CD4-positive, CD25-positive, alpha-beta regulatory T cell (primary cell): ENCODE measurements at regions not wholly inside any gene's neighbourhood (a gene's known extent, or its start where the extent isn't known, plus 50 kb on each side); places are given as distances from the start of the nearest gene placed in this dataset.

Experiments
- ATAC-seq, 2 donors: fragments of 150-1000 bp; cut with Tn5 transposase; one replicate each; pipeline ENCODE4 v1.10.0; 2021; ENCODE audit warnings: low read depth in 2 of 2, moderate number of reproducible peaks in 2 of 2, moderate library complexity in 1 of 2
- DNase-seq, 3 donors: peaks; one replicate each; pipeline versions ENCODE4 v3.0.0 to v3.0.0-alpha.2; 2012 to 2022; ENCODE audit warnings: mixed read lengths in 1 of 3
- H3K27ac ChIP-seq: one replicate; pipeline ENCODE4 v1.7.0; 2013; ENCODE audit warnings: mild to moderate bottlenecking, low read length; ENCODE audit not compliant: insufficient read depth, poor library complexity, severe bottlenecking
- H3K27me3 ChIP-seq: one replicate; pipeline ENCODE4 v1.7.0; 2013; ENCODE audit warnings: low read length; ENCODE audit not compliant: control insufficient read depth, insufficient read depth
- H3K36me3 ChIP-seq: one replicate; pipeline ENCODE4 v1.7.0; 2013; ENCODE audit warnings: mild to moderate bottlenecking, low read length, moderate library complexity; ENCODE audit not compliant: control insufficient read depth, insufficient read depth
- H3K4me1 ChIP-seq: 2 replicates; pipeline ENCODE4 v1.7.0; 2013; ENCODE audit warnings: mild to moderate bottlenecking, low read length; ENCODE audit not compliant: insufficient read depth, control insufficient read depth, poor library complexity, severe bottlenecking
- H3K4me3 ChIP-seq: one replicate; pipeline ENCODE4 v1.7.0; 2013; ENCODE audit warnings: low read depth, mild to moderate bottlenecking, low read length, moderate library complexity
- H3K9me3 ChIP-seq, 2 experiments: 1 replicate in 1 of 2; 2 replicates in 1 of 2; pipeline ENCODE4 v1.7.0; 2013; ENCODE audit warnings: low read length in 2 of 2, mild to moderate bottlenecking in 1 of 2, moderate library complexity in 1 of 2; ENCODE audit not compliant: control insufficient read depth in 2 of 2
- H3K27ac Mint-ChIP-seq, 3 donors: one replicate each; pipeline ENCODE4 v1.8.0; 2020 to 2022; ENCODE audit warnings: mild to moderate bottlenecking in 3 of 3, mixed read lengths in 3 of 3, moderate library complexity in 2 of 3
- H3K27me3 Mint-ChIP-seq: one replicate; pipeline ENCODE4 v1.8.0; 2022; ENCODE audit warnings: mild to moderate bottlenecking, mixed read lengths
- H3K36me3 Mint-ChIP-seq: one replicate; pipeline ENCODE4 v1.8.0; 2020; ENCODE audit warnings: mixed read lengths
- H3K4me1 Mint-ChIP-seq, 4 donors: one replicate each; pipeline ENCODE4 v1.8.0; 2020 to 2022; ENCODE audit warnings: mixed read lengths in 4 of 4, mild to moderate bottlenecking in 1 of 4
- H3K4me3 Mint-ChIP-seq, 4 donors: one replicate each; pipeline ENCODE4 v1.8.0; 2020 to 2022; ENCODE audit warnings: mild to moderate bottlenecking in 4 of 4, mixed read lengths in 4 of 4, moderate library complexity in 3 of 4
- H3K9me3 Mint-ChIP-seq, 7 donors: one replicate each; pipeline ENCODE4 v1.8.0; 2020 to 2022; ENCODE audit warnings: mixed read lengths in 7 of 7, mild to moderate bottlenecking in 3 of 7, moderate library complexity in 2 of 7

- Histone ChIP-seq H3K4me1 (peaks cover 11% of the 10 kb centered on the region), H3K27me3 (no peaks in the 10 kb centered on the region), H3K9me3 (peaks cover 0 to 2% of the 10 kb centered on the region in 2 experiments), H3K4me3 (peak overlapping the region; percentile 51), H3K36me3 (no peaks in the 10 kb centered on the region), H3K27ac (no peak overlapping the region)
- peaks cover 0 to 42% (median 13%) of the 10 kb centered on the region in 4 donors for H3K4me1 Mint-ChIP-seq
- H3K4me3 Mint-ChIP-seq: peak overlapping the region in 1 of 4 donors; percentile 33
- DNase-seq (peak in 1 of 3 donors; percentile 0), ATAC-seq (peak; percentile 84 to 90)
- no peaks in the 10 kb centered on the region for H3K27me3 Mint-ChIP-seq
- H3K36me3 Mint-ChIP-seq: no peaks in the 10 kb centered on the region
- peak overlapping the region in 1 of 3 donors; percentile 98 for H3K27ac Mint-ChIP-seq
- H3K9me3 Mint-ChIP-seq: peaks cover 0 to 23% (median 0%) of the 10 kb centered on the region in 7 donors
These were observed 107.4 kb upstream of the USP9Y start for GRCh38 chrY:12593532-12594216.

GRCh38 chrY:12598783-12599182 is 102.2 kb upstream of the USP9Y start:
- H3K4me1 Mint-ChIP-seq: peaks cover 0 to 52% (median 17%) of the 10 kb centered on the region in 4 donors
- H3K9me3 Mint-ChIP-seq: peaks cover 0 to 21% (median 0%) of the 10 kb centered on the region in 7 donors
- ATAC-seq: peak; percentile 57 to 59

GRCh38 chrY:12605426-12605825 is 95.6 kb upstream of the USP9Y start:
- Histone ChIP-seq H3K9me3 (no peaks in the 10 kb centered on the region), H3K27ac (no peak overlapping the region), H3K4me1 (no peaks in the 10 kb centered on the region), H3K36me3 (no peaks in the 10 kb centered on the region), H3K4me3 (no peak overlapping the region), H3K27me3 (no peaks in the 10 kb centered on the region)
- peaks cover 0 to 18% (median 6%) of the 10 kb centered on the region in 4 donors for H3K4me1 Mint-ChIP-seq
- DNase-seq (no peak), ATAC-seq (no peak)
- H3K27me3 Mint-ChIP-seq: no peaks in the 10 kb centered on the region
- H3K9me3 Mint-ChIP-seq: peaks cover 0 to 3% (median 0%) of the 10 kb centered on the region in 7 donors
- H3K27ac Mint-ChIP-seq: no peak overlapping the region
- H3K36me3 Mint-ChIP-seq: no peaks in the 10 kb centered on the region
- no peak overlapping the region for H3K4me3 Mint-ChIP-seq

More at GRCh38 chrY:12598783-12599182, 102.2 kb upstream of the USP9Y start:
- peak overlapping the region; percentile 40 for H3K4me3 ChIP-seq
- no peak overlapping the region for H3K27ac ChIP-seq
- H3K27me3 ChIP-seq: no peaks in the 10 kb centered on the region
- Mint-ChIP-seq H3K4me3 (no peak overlapping the region), H3K27me3 (no peaks in the 10 kb centered on the region), H3K27ac (peak overlapping the region in 1 of 3 donors; percentile 60), H3K36me3 (no peaks in the 10 kb centered on the region)
- H3K36me3 ChIP-seq: no peaks in the 10 kb centered on the region
- no peak for DNase-seq
- peaks cover 0 to 2% of the 10 kb centered on the region in 2 experiments for H3K9me3 ChIP-seq
- peaks cover 7% of the 10 kb centered on the region for H3K4me1 ChIP-seq

- no peaks in the 10 kb centered on the region for H3K4me1 ChIP-seq
- Mint-ChIP-seq H3K36me3 (no peaks in the 10 kb centered on the region), H3K4me3 (no peak overlapping the region), H3K27ac (no peak overlapping the region), H3K4me1 (no peaks in the 10 kb centered on the region), H3K9me3 (peaks cover 0 to 11% (median 0%) of the 10 kb centered on the region in 7 donors), H3K27me3 (peaks cover 4% of the 10 kb centered on the region)
- no peak for DNase-seq
- H3K27me3 ChIP-seq: no peaks in the 10 kb centered on the region
- H3K27ac ChIP-seq: no peak overlapping the region
- no peaks in the 10 kb centered on the region for H3K36me3 ChIP-seq
- peaks cover 0 to 3% of the 10 kb centered on the region in 2 experiments for H3K9me3 ChIP-seq
- ATAC-seq: no peak
- no peak overlapping the region for H3K4me3 ChIP-seq
These were observed 90.2 kb upstream of the USP9Y start for GRCh38 chrY:12610861-12611260.

GRCh38 chrY:12615733-12616446 is 85.1 kb upstream of the USP9Y start:
- H3K27me3 Mint-ChIP-seq: peaks cover 4% of the 10 kb centered on the region
- Histone ChIP-seq H3K27me3 (no peaks in the 10 kb centered on the region), H3K27ac (no peak overlapping the region), H3K4me1 (no peaks in the 10 kb centered on the region), H3K4me3 (no peak overlapping the region), H3K36me3 (no peaks in the 10 kb centered on the region), H3K9me3 (peaks cover 0 to 3% of the 10 kb centered on the region in 2 experiments)
- no peak overlapping the region for H3K4me3 Mint-ChIP-seq
- peaks cover 0 to 4% (median 0%) of the 10 kb centered on the region in 4 donors for H3K4me1 Mint-ChIP-seq
- ATAC-seq: no peak
- peaks cover 0 to 11% (median 0%) of the 10 kb centered on the region in 7 donors for H3K9me3 Mint-ChIP-seq
- H3K27ac Mint-ChIP-seq: no peak overlapping the region
- no peak for DNase-seq
- H3K36me3 Mint-ChIP-seq: no peaks in the 10 kb centered on the region

GRCh38 chrY:12621454-12622081 is 79.5 kb upstream of the USP9Y start:
- ATAC-seq: peak in 1 of 2 donors; percentile 43
- H3K9me3 Mint-ChIP-seq: no peaks in the 10 kb centered on the region
- H3K9me3 ChIP-seq: no peaks in the 10 kb centered on the region
- H3K36me3 ChIP-seq: no peaks in the 10 kb centered on the region
- DNase-seq: peak in 1 of 3 donors; percentile 1
- H3K27me3 Mint-ChIP-seq: peaks cover 5% of the 10 kb centered on the region
- H3K4me3 ChIP-seq: no peak overlapping the region
- no peak overlapping the region for H3K4me3 Mint-ChIP-seq
- no peaks in the 10 kb centered on the region for H3K36me3 Mint-ChIP-seq
- peaks cover 0 to 8% (median 2%) of the 10 kb centered on the region in 4 donors for H3K4me1 Mint-ChIP-seq
- no peak overlapping the region for H3K27ac Mint-ChIP-seq
- no peaks in the 10 kb centered on the region for H3K27me3 ChIP-seq
- H3K4me1 ChIP-seq: no peaks in the 10 kb centered on the region
- H3K27ac ChIP-seq: no peak overlapping the region

GRCh38 chrY:12623204-12623603 is 77.8 kb upstream of the USP9Y start:
- Histone ChIP-seq H3K36me3 (no peaks in the 10 kb centered on the region), H3K4me1 (no peaks in the 10 kb centered on the region), H3K4me3 (no peak overlapping the region), H3K27me3 (no peaks in the 10 kb centered on the region), H3K9me3 (no peaks in the 10 kb centered on the region), H3K27ac (no peak overlapping the region)
- DNase-seq: no peak
- Mint-ChIP-seq H3K36me3 (no peaks in the 10 kb centered on the region), H3K4me3 (no peak overlapping the region), H3K27ac (no peak overlapping the region), H3K4me1 (peaks cover 0 to 15% (median 5%) of the 10 kb centered on the region in 4 donors), H3K9me3 (no peaks in the 10 kb centered on the region), H3K27me3 (peaks cover 5% of the 10 kb centered on the region)
- ATAC-seq: no peak
